A549 (cell line): ENCODE measurements at regions not wholly inside any gene's neighbourhood (a gene's known extent, or its start where the extent isn't known, plus 50 kb on each side); places are given as distances from the start of the nearest gene placed in this dataset.

ENCODE experiments used
- CBX2 ChIP-seq: fragments of 200-600 bp; sonication (generic); IDR thresholded peaks from 2 replicates; pipeline ENCODE4 v1.6.1; 2016; ENCODE audit warnings: low read depth, mild to moderate bottlenecking, borderline replicate concordance
- CBX8 ChIP-seq: fragments of 200-600 bp; sonication (generic); IDR thresholded peaks from 2 replicates; pipeline ENCODE4 v1.6.1; 2016
- CEBPB ChIP-seq, 2 experiments: fragments of >200 bp in 1 of 2; sonication (Bioruptor Twin) in 1 of 2; formaldehyde crosslinking in 1 of 2; IDR thresholded peaks; 2 replicates each; pipeline ENCODE4 v1.6.1; 2012 to 2016
- CTCF ChIP-seq: fragments of >200 bp; sonication (Bioruptor Twin); formaldehyde crosslinking; IDR thresholded peaks from 3 replicates; pipeline ENCODE4 v1.5.1; 2016
- POLR2A ChIP-seq: IDR thresholded peaks from 2 replicates; pipeline ENCODE4 v1.6.1; 2012; ENCODE audit warnings: mild to moderate bottlenecking, low read length
- RAD21 ChIP-seq, 2 experiments: fragments of >200 bp in 1 of 2; sonication (Bioruptor Twin) in 1 of 2; formaldehyde crosslinking in 1 of 2; IDR thresholded peaks in 1 of 2; conservative IDR thresholded peaks in 1 of 2; 2 replicates in 1 of 2; 3 replicates in 1 of 2; pipeline ENCODE4 v1.6.1; 2012 to 2018; ENCODE audit warnings: inconsistent platforms in 1 of 2
- RFX5 ChIP-seq: fragments of 450-650 bp; IDR thresholded peaks from 2 replicates; pipeline ENCODE4 v1.7.1; 2014; ENCODE audit warnings: antibody characterized with exemption, mild to moderate bottlenecking, moderate library complexity
- RNF2 ChIP-seq: fragments of 200-600 bp; sonication (generic); IDR thresholded peaks from 2 replicates; pipeline ENCODE4 v1.6.1; 2016; ENCODE audit warnings: low read depth, mild to moderate bottlenecking, antibody characterized with exemption, moderate library complexity, borderline replicate concordance
- USF2 ChIP-seq: fragments of 450-650 bp; IDR thresholded peaks from 2 replicates; pipeline ENCODE4 v1.6.1; 2014; ENCODE audit warnings: antibody characterized with exemption
- TF ChIP-seq, protein P1 (sequence below): fragments of 250-450 bp; sonication (Bioruptor Pico); IDR thresholded peaks from 2 replicates; pipeline ENCODE4 v1.5.0; 2021; ENCODE audit warnings: mild to moderate bottlenecking, moderate library complexity, borderline replicate concordance

DNA sequence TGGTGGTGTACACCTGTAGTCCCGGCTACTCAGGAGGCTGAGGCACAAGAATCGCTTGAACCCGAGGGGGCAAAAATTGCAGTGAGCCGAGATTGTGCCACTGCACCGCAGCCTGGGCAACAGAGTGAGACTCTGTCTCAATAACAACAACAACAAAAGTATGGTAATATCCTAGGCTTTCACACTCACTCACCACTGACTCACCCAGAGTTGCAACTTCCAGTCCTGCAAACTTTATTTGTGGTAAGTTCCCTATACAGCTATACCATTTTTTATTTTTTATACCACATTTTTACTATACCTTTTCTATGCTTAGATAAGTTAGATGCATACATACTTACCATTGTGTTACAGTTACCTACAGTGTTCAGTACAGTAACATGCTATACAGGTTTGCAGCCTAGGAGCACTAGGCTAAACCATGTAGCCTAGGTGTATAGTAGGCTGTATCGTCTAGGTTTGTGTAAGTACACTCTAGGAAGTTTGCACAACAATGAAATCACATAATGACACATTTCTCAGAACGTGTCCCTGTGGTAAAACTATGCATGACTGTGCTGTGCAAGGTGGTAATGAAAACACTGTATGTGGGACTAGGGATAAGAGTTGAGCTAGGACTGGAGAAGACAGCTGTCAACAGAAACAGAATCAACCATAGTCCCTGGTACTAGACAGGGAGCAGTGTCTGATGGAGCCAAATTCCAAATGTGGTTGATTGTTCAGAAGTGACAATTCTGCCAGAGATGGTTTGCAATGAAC lies 109.5 kb upstream of the RAD23B start:
- TF ChIP-seq CEBPB (IDR thresholded peaks at IDR 0.05) (no peak), POLR2A (no peak), RNF2 (no peak), RFX5 (no peak), USF2 (no peak), CBX8 (no peak), CBX2 (no peak), RAD21 (conservative IDR thresholded peaks at IDR 0.05 in 1 of 2, IDR thresholded peaks at IDR 0.05 in 1 of 2) (no peak), CTCF (no peak)
- TF ChIP-seq, protein P1, sequence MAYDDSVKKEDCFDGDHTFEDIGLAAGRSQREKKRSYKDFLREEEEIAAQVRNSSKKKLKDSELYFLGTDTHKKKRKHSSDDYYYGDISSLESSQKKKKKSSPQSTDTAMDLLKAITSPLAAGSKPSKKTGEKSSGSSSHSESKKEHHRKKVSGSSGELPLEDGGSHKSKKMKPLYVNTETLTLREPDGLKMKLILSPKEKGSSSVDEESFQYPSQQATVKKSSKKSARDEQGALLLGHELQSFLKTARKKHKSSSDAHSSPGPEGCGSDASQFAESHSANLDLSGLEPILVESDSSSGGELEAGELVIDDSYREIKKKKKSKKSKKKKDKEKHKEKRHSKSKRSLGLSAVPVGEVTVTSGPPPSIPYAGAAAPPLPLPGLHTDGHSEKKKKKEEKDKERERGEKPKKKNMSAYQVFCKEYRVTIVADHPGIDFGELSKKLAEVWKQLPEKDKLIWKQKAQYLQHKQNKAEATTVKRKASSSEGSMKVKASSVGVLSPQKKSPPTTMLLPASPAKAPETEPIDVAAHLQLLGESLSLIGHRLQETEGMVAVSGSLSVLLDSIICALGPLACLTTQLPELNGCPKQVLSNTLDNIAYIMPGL (CRISPR knock-in tag): no peak
